IMR-90 (cell line): ENCODE measurements at regions not wholly inside any gene's neighbourhood (a gene's known extent, or its start where the extent isn't known, plus 50 kb on each side); places are given as distances from the start of the nearest gene placed in this dataset.

Experiments used
- ATAC-seq: fragments of 200-7000 bp; cut with Tn5 transposase; 2 replicates; pipeline ENCODE4 v1.9.1; 2020; ENCODE audit warnings: low read depth, mild to moderate bottlenecking, moderate library complexity
- BruUV-seq: library from RNA; stranded (reverse); fragments of 400-500 nt; replicated peaks from 2 replicates; lab custom pipeline; 2021; lab: Mats Ljungman, UMichigan
- CTCF ChIA-PET: fragments of 300-600 bp; formaldehyde crosslinking; extraction: SDS; loops from one replicate; lab custom pipeline; 2021; ENCODE audit warnings: antibody characterized with exemption; lab: Yijun Ruan, JAX
- POLR2A ChIA-PET: fragments of 300-600 bp; sonication (Branson Sonifier 250); formaldehyde crosslinking; loops from one replicate; lab custom pipeline; 2022; ENCODE audit warnings: antibody characterized with exemption; ENCODE audit not compliant: unreplicated experiment; lab: Charles Lee
- DNase-seq: peaks from one replicate; pipeline ENCODE4 v3.0.0; 2013
- H2AFZ ChIP-seq: replicated peaks from 2 replicates; pipeline ENCODE3; 2013; ENCODE audit warnings: low read length, mild to moderate bottlenecking; ENCODE audit not compliant: poor library complexity
- H2AK5ac ChIP-seq: 2 replicates; pipeline ENCODE4 v1.6.1; 2013; ENCODE audit warnings: low read depth, low read length, inconsistent platforms
- H2AK9ac ChIP-seq: replicated peaks from 2 replicates; pipeline ENCODE3; 2013; ENCODE audit warnings: mild to moderate bottlenecking, low read depth, low read length, moderate library complexity; ENCODE audit not compliant: poor library complexity
- H2BK120ac ChIP-seq: 2 replicates; pipeline ENCODE4 v1.6.1; 2013; ENCODE audit warnings: low read depth, low read length, inconsistent platforms
- H2BK15ac ChIP-seq: 3 replicates; pipeline ENCODE4 v1.6.1; 2013; ENCODE audit warnings: low read depth, low read length, inconsistent platforms
- H2BK20ac ChIP-seq: 2 replicates; pipeline ENCODE4 v1.6.1; 2013; ENCODE audit warnings: low read depth, mild to moderate bottlenecking, inconsistent platforms, low read length, moderate library complexity
- H2BK5ac ChIP-seq: 2 replicates; pipeline ENCODE4 v1.6.1; 2013; ENCODE audit warnings: mild to moderate bottlenecking, low read depth, low read length, inconsistent platforms; ENCODE audit not compliant: poor library complexity, severe bottlenecking
- H3K14ac ChIP-seq: replicated peaks from 2 replicates; pipeline ENCODE4 v1.6.1; 2013; ENCODE audit warnings: low read depth, low read length, inconsistent platforms
- H3K18ac ChIP-seq: 2 replicates; pipeline ENCODE4 v1.6.1; 2013; ENCODE audit warnings: low read depth, low read length, control low read depth
- H3K23ac ChIP-seq: 2 replicates; pipeline ENCODE4 v1.6.1; 2013; ENCODE audit warnings: low read depth, low read length, inconsistent platforms
- H3K27ac ChIP-seq: 2 replicates; pipeline ENCODE4 v1.5.1; 2013; ENCODE audit warnings: mild to moderate bottlenecking, control low read depth, low read length; ENCODE audit not compliant: insufficient read depth
- H3K27me3 ChIP-seq: 2 replicates; pipeline ENCODE4 v1.6.1; 2013; ENCODE audit warnings: low read length; ENCODE audit not compliant: control insufficient read depth, insufficient read depth
- H3K36me3 ChIP-seq: 2 replicates; pipeline ENCODE4 v1.6.1; 2013; ENCODE audit warnings: low read length, mixed read lengths; ENCODE audit not compliant: control insufficient read depth, insufficient read depth
- H3K4ac ChIP-seq: 2 replicates; pipeline ENCODE4 v1.6.1; 2013; ENCODE audit warnings: low read depth, low read length, inconsistent platforms
- H3K4me1 ChIP-seq: 2 replicates; pipeline ENCODE4 v1.6.1; 2013; ENCODE audit warnings: low read length, mixed read lengths; ENCODE audit not compliant: control insufficient read depth, insufficient read depth
- H3K4me2 ChIP-seq: 2 replicates; pipeline ENCODE4 v1.6.1; 2013; ENCODE audit warnings: low read depth, mild to moderate bottlenecking, control low read depth, low read length, moderate library complexity
- H3K4me3 ChIP-seq: 2 replicates; pipeline ENCODE4 v1.5.1; 2013; ENCODE audit warnings: low read depth, mild to moderate bottlenecking, control low read depth, low read length, moderate library complexity; ENCODE audit not compliant: insufficient read depth
- H3K56ac ChIP-seq: 2 replicates; pipeline ENCODE4 v1.6.1; 2013; ENCODE audit warnings: low read length, inconsistent platforms; ENCODE audit not compliant: insufficient read depth; ENCODE audit errors: extremely low read depth
- H3K79me1 ChIP-seq, 2 experiments: 2 replicates each; pipeline ENCODE4 v1.6.1; 2013; ENCODE audit warnings: low read length in 2 of 2, inconsistent platforms in 1 of 2, low read depth in 1 of 2
- H3K9ac ChIP-seq: 2 replicates; pipeline ENCODE4 v1.6.1; 2013; ENCODE audit warnings: low read depth, low read length, control low read depth
- H3K9me1 ChIP-seq: 2 replicates; pipeline ENCODE4 v1.6.1; 2013; ENCODE audit warnings: low read length, inconsistent platforms; ENCODE audit not compliant: insufficient read depth
- H3K9me3 ChIP-seq: 2 replicates; pipeline ENCODE4 v1.6.1; 2013; ENCODE audit warnings: low read length; ENCODE audit not compliant: control insufficient read depth, insufficient read depth
- H4K20me1 ChIP-seq: 2 replicates; pipeline ENCODE4 v1.6.1; 2013; ENCODE audit warnings: low read length, inconsistent platforms; ENCODE audit not compliant: insufficient read depth
- H4K5ac ChIP-seq: 2 replicates; pipeline ENCODE4 v1.6.1; 2013; ENCODE audit warnings: mild to moderate bottlenecking, low read depth, low read length, control low read depth
- H4K8ac ChIP-seq, 2 experiments: 2 replicates each; pipeline ENCODE4 v1.6.1; 2013; ENCODE audit warnings: low read depth in 2 of 2, low read length in 2 of 2, control low read depth in 1 of 2, inconsistent platforms in 1 of 2
- H4K91ac ChIP-seq: 2 replicates; pipeline ENCODE4 v1.6.1; 2013; ENCODE audit warnings: low read depth, low read length, inconsistent platforms; ENCODE audit not compliant: insufficient read depth
- CEBPB ChIP-seq: IDR thresholded peaks from 2 replicates; pipeline ENCODE4 v1.6.1; 2012; ENCODE audit warnings: low read depth, low read length, improper control_type of control experiment
- MAZ ChIP-seq: IDR thresholded peaks from 2 replicates; pipeline ENCODE4 v1.6.1; 2012; ENCODE audit warnings: low read depth, mild to moderate bottlenecking, low read length, improper control_type of control experiment, moderate library complexity, borderline replicate concordance
- WGBS, 2 experiments: methylation state at CpG; one replicate each; pipeline versions ENCODE4 v1.1.5 to v1.1.7; 2013; ENCODE audit warnings: missing lambda C conversion rate in 2 of 2; ENCODE audit not compliant: insufficient read length in 1 of 2; ENCODE audit errors: extremely low coverage in 2 of 2; 5-methylcytosine and 5-hydroxymethylcytosine counted together
- dilution Hi-C: fragments of 300-500 bp; cut with HindIII; formaldehyde crosslinking; loops from one replicate; pipeline ENCODE4 v1.14.3; 2018; ENCODE audit warnings: low sequenced_read_pairs; ENCODE audit not compliant: unreplicated experiment
- in situ Hi-C: fragments of 300-500 bp; cut with MboI; formaldehyde crosslinking; loops from 3 replicates; pipeline ENCODE4 v1.14.3; 2019; ENCODE audit warnings: low sequenced_read_pairs, inconsistent platforms, mixed read lengths
- intact Hi-C: fragments of 100-400 bp; cut with micrococcal nuclease; formaldehyde crosslinking; loops from 2 replicates; pipeline ENCODE4 v1.10.0; 2022

- Histone ChIP-seq H2AK5ac (no peak overlapping the region), H2BK20ac (no peak overlapping the region), H3K56ac (no peak overlapping the region), H4K20me1 (no peaks in the 10 kb centered on the region), H3K79me1 (no peaks in the 10 kb centered on the region), H3K9me3 (0 out of 2 replicates have a peak, but pooled peaks cover 2% of the 10 kb centered on the region), H3K14ac (no peak overlapping the region), H3K4me1 (no peaks in the 10 kb centered on the region), H2AK9ac (no peak overlapping the region), H2AFZ (no peak overlapping the region), H3K4ac (no peak overlapping the region), H3K9me1 (no peaks in the 10 kb centered on the region), H3K9ac (no peak overlapping the region), H3K27me3 (peaks cover 2% of the 10 kb centered on the region; the same call in 1 of the 2 replicates), H3K36me3 (no peaks in the 10 kb centered on the region), H3K4me3 (no peak overlapping the region; the same call in 1 of the 2 replicates), H3K18ac (no peak overlapping the region), H3K27ac (no peak overlapping the region), H4K8ac (no peak overlapping the region), H3K23ac (no peak overlapping the region), H3K4me2 (peak overlapping the region; percentile 30; the same call in 1 of the 2 replicates), H4K5ac (no peak overlapping the region), H2BK15ac (no peak overlapping the region), H4K91ac (no peak overlapping the region), H2BK5ac (no peak overlapping the region), H2BK120ac (no peak overlapping the region)
- ATAC-seq (no peak), DNase-seq (no peak)
- dilution Hi-C loops (no loop called here), in situ Hi-C loops (no loop called here), intact Hi-C loops (no loop called here)
- no TSS peak for BruUV-seq
- POLR2A ChIA-PET = no interaction called here
- TF ChIP-seq CEBPB (no peak), MAZ (no peak)
- CTCF ChIA-PET = no interaction called here
- no CpG with 5 or more reads among the region's 16 CpGs for WGBS, 2 experiments
These were observed 155.9 kb downstream of the NRN1 start for GRCh38 chr6:5850848-5851255.
